IMR-90 (cell line): ENCODE measurements at regions not wholly inside any gene's neighbourhood (a gene's known extent, or its start where the extent isn't known, plus 50 kb on each side); places are given as distances from the start of the nearest gene placed in this dataset.
A peak's percentile ranks its signal among the peaks of the same experiment; 100 is the strongest.

Source experiments
- ATAC-seq: fragments of 200-7000 bp; cut with Tn5 transposase; 2 replicates; pipeline ENCODE4 v1.9.1; 2020; ENCODE audit warnings: low read depth, mild to moderate bottlenecking, moderate library complexity
- BruUV-seq: library from RNA; stranded (reverse); fragments of 400-500 nt; replicated peaks from 2 replicates; lab custom pipeline; 2021; lab: Mats Ljungman, UMichigan
- CTCF ChIA-PET: fragments of 300-600 bp; formaldehyde crosslinking; extraction: SDS; loops from one replicate; lab custom pipeline; 2021; ENCODE audit warnings: antibody characterized with exemption; lab: Yijun Ruan, JAX
- POLR2A ChIA-PET: fragments of 300-600 bp; sonication (Branson Sonifier 250); formaldehyde crosslinking; loops from one replicate; lab custom pipeline; 2022; ENCODE audit warnings: antibody characterized with exemption; ENCODE audit not compliant: unreplicated experiment; lab: Charles Lee
- DNase-seq: peaks from one replicate; pipeline ENCODE4 v3.0.0; 2013
- H2AFZ ChIP-seq: replicated peaks from 2 replicates; pipeline ENCODE3; 2013; ENCODE audit warnings: low read length, mild to moderate bottlenecking; ENCODE audit not compliant: poor library complexity
- H2AK5ac ChIP-seq: 2 replicates; pipeline ENCODE4 v1.6.1; 2013; ENCODE audit warnings: low read depth, low read length, inconsistent platforms
- H2AK9ac ChIP-seq: replicated peaks from 2 replicates; pipeline ENCODE3; 2013; ENCODE audit warnings: mild to moderate bottlenecking, low read depth, low read length, moderate library complexity; ENCODE audit not compliant: poor library complexity
- H2BK120ac ChIP-seq: 2 replicates; pipeline ENCODE4 v1.6.1; 2013; ENCODE audit warnings: low read depth, low read length, inconsistent platforms
- H2BK15ac ChIP-seq: 3 replicates; pipeline ENCODE4 v1.6.1; 2013; ENCODE audit warnings: low read depth, low read length, inconsistent platforms
- H2BK20ac ChIP-seq: 2 replicates; pipeline ENCODE4 v1.6.1; 2013; ENCODE audit warnings: low read depth, mild to moderate bottlenecking, inconsistent platforms, low read length, moderate library complexity
- H2BK5ac ChIP-seq: 2 replicates; pipeline ENCODE4 v1.6.1; 2013; ENCODE audit warnings: mild to moderate bottlenecking, low read depth, low read length, inconsistent platforms; ENCODE audit not compliant: poor library complexity, severe bottlenecking
- H3K14ac ChIP-seq: replicated peaks from 2 replicates; pipeline ENCODE4 v1.6.1; 2013; ENCODE audit warnings: low read depth, low read length, inconsistent platforms
- H3K18ac ChIP-seq: 2 replicates; pipeline ENCODE4 v1.6.1; 2013; ENCODE audit warnings: low read depth, low read length, control low read depth
- H3K23ac ChIP-seq: 2 replicates; pipeline ENCODE4 v1.6.1; 2013; ENCODE audit warnings: low read depth, low read length, inconsistent platforms
- H3K27ac ChIP-seq: 2 replicates; pipeline ENCODE4 v1.5.1; 2013; ENCODE audit warnings: mild to moderate bottlenecking, control low read depth, low read length; ENCODE audit not compliant: insufficient read depth
- H3K27me3 ChIP-seq: 2 replicates; pipeline ENCODE4 v1.6.1; 2013; ENCODE audit warnings: low read length; ENCODE audit not compliant: control insufficient read depth, insufficient read depth
- H3K36me3 ChIP-seq: 2 replicates; pipeline ENCODE4 v1.6.1; 2013; ENCODE audit warnings: low read length, mixed read lengths; ENCODE audit not compliant: control insufficient read depth, insufficient read depth
- H3K4ac ChIP-seq: 2 replicates; pipeline ENCODE4 v1.6.1; 2013; ENCODE audit warnings: low read depth, low read length, inconsistent platforms
- H3K4me1 ChIP-seq: 2 replicates; pipeline ENCODE4 v1.6.1; 2013; ENCODE audit warnings: low read length, mixed read lengths; ENCODE audit not compliant: control insufficient read depth, insufficient read depth
- H3K4me2 ChIP-seq: 2 replicates; pipeline ENCODE4 v1.6.1; 2013; ENCODE audit warnings: low read depth, mild to moderate bottlenecking, control low read depth, low read length, moderate library complexity
- H3K4me3 ChIP-seq: 2 replicates; pipeline ENCODE4 v1.5.1; 2013; ENCODE audit warnings: low read depth, mild to moderate bottlenecking, control low read depth, low read length, moderate library complexity; ENCODE audit not compliant: insufficient read depth
- H3K56ac ChIP-seq: 2 replicates; pipeline ENCODE4 v1.6.1; 2013; ENCODE audit warnings: low read length, inconsistent platforms; ENCODE audit not compliant: insufficient read depth; ENCODE audit errors: extremely low read depth
- H3K79me1 ChIP-seq, 2 experiments: 2 replicates each; pipeline ENCODE4 v1.6.1; 2013; ENCODE audit warnings: low read length in 2 of 2, inconsistent platforms in 1 of 2, low read depth in 1 of 2
- H3K9ac ChIP-seq: 2 replicates; pipeline ENCODE4 v1.6.1; 2013; ENCODE audit warnings: low read depth, low read length, control low read depth
- H3K9me1 ChIP-seq: 2 replicates; pipeline ENCODE4 v1.6.1; 2013; ENCODE audit warnings: low read length, inconsistent platforms; ENCODE audit not compliant: insufficient read depth
- H3K9me3 ChIP-seq: 2 replicates; pipeline ENCODE4 v1.6.1; 2013; ENCODE audit warnings: low read length; ENCODE audit not compliant: control insufficient read depth, insufficient read depth
- H4K20me1 ChIP-seq: 2 replicates; pipeline ENCODE4 v1.6.1; 2013; ENCODE audit warnings: low read length, inconsistent platforms; ENCODE audit not compliant: insufficient read depth
- H4K5ac ChIP-seq: 2 replicates; pipeline ENCODE4 v1.6.1; 2013; ENCODE audit warnings: mild to moderate bottlenecking, low read depth, low read length, control low read depth
- H4K8ac ChIP-seq, 2 experiments: 2 replicates each; pipeline ENCODE4 v1.6.1; 2013; ENCODE audit warnings: low read depth in 2 of 2, low read length in 2 of 2, control low read depth in 1 of 2, inconsistent platforms in 1 of 2
- H4K91ac ChIP-seq: 2 replicates; pipeline ENCODE4 v1.6.1; 2013; ENCODE audit warnings: low read depth, low read length, inconsistent platforms; ENCODE audit not compliant: insufficient read depth
- MAZ ChIP-seq: IDR thresholded peaks from 2 replicates; pipeline ENCODE4 v1.6.1; 2012; ENCODE audit warnings: low read depth, mild to moderate bottlenecking, low read length, improper control_type of control experiment, moderate library complexity, borderline replicate concordance
- whole genome bisulfite sequencing, 2 experiments: methylation state at CpG; one replicate each; pipeline versions ENCODE4 v1.1.5 to v1.1.7; 2013; ENCODE audit warnings: missing lambda C conversion rate in 2 of 2; ENCODE audit not compliant: insufficient read length in 1 of 2; ENCODE audit errors: extremely low coverage in 2 of 2; 5-methylcytosine and 5-hydroxymethylcytosine counted together
- dilution Hi-C: fragments of 300-500 bp; cut with HindIII; formaldehyde crosslinking; loops from one replicate; pipeline ENCODE4 v1.14.3; 2018; ENCODE audit warnings: low sequenced_read_pairs; ENCODE audit not compliant: unreplicated experiment
- in situ Hi-C: fragments of 300-500 bp; cut with MboI; formaldehyde crosslinking; loops from 3 replicates; pipeline ENCODE4 v1.14.3; 2019; ENCODE audit warnings: low sequenced_read_pairs, inconsistent platforms, mixed read lengths
- intact Hi-C: fragments of 100-400 bp; cut with micrococcal nuclease; formaldehyde crosslinking; loops from 2 replicates; pipeline ENCODE4 v1.10.0; 2022
- TF ChIP-seq, protein P1 (sequence below): conservative IDR thresholded peaks from 2 replicates; pipeline ENCODE4 v1.5.1; 2012; ENCODE audit warnings: mild to moderate bottlenecking, low read depth, low read length, improper control_type of control experiment

- intact Hi-C loops (loop anchor here (1.0 kb wide), 1 partner anchor 388 kb away; no protein-coding TSS in a partner anchor), dilution Hi-C loops (no loop called here), in situ Hi-C loops (no loop called here)
- Histone ChIP-seq H3K56ac (no peak overlapping the region), H3K27ac (no peak overlapping the region), H3K27me3 (no peaks in the 10 kb centered on the region), H2AK9ac (no peak overlapping the region), H4K20me1 (no peaks in the 10 kb centered on the region), H2BK20ac (no peak overlapping the region), H3K9me1 (no peaks in the 10 kb centered on the region), H3K9me3 (no peaks in the 10 kb centered on the region), H3K4me2 (no peak overlapping the region), H2BK15ac (no peak overlapping the region), H3K14ac (no peak overlapping the region), H3K79me1 (no peaks in the 10 kb centered on the region), H3K36me3 (no peaks in the 10 kb centered on the region), H2AK5ac (no peak overlapping the region), H3K4ac (no peak overlapping the region), H3K4me3 (no peak overlapping the region), H4K8ac (no peak overlapping the region), H4K91ac (no peak overlapping the region), H3K23ac (no peak overlapping the region), H3K4me1 (no peaks in the 10 kb centered on the region), H4K5ac (no peak overlapping the region), H2BK5ac (no peak overlapping the region), H3K9ac (no peak overlapping the region), H3K18ac (no peak overlapping the region), H2BK120ac (no peak overlapping the region), H2AFZ (no peak overlapping the region)
- DNase-seq = no peak
- BruUV-seq = no TSS peak
- CTCF ChIA-PET = no interaction called here
- no CpG with 5 or more reads among the region's 2 CpGs for WGBS, 2 experiments
- POLR2A ChIA-PET = no interaction called here
- no peak for TF ChIP-seq MAZ
- TF ChIP-seq, protein P1, sequence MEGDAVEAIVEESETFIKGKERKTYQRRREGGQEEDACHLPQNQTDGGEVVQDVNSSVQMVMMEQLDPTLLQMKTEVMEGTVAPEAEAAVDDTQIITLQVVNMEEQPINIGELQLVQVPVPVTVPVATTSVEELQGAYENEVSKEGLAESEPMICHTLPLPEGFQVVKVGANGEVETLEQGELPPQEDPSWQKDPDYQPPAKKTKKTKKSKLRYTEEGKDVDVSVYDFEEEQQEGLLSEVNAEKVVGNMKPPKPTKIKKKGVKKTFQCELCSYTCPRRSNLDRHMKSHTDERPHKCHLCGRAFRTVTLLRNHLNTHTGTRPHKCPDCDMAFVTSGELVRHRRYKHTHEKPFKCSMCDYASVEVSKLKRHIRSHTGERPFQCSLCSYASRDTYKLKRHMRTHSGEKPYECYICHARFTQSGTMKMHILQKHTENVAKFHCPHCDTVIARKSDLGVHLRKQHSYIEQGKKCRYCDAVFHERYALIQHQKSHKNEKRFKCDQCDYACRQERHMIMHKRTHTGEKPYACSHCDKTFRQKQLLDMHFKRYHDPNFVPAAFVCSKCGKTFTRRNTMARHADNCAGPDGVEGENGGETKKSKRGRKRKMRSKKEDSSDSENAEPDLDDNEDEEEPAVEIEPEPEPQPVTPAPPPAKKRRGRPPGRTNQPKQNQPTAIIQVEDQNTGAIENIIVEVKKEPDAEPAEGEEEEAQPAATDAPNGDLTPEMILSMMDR = peak; percentile 41
- no peak for ATAC-seq
Observed at GRCh38 chr18:29892960-29893558, 1149.5 kb downstream of the DSC3 start.
